ENCODE measurements at regions not wholly inside any gene's neighbourhood (a gene's known extent, or its start where the extent isn't known, plus 50 kb on each side); places are given as distances from the start of the nearest gene placed in this dataset.

DNA sequence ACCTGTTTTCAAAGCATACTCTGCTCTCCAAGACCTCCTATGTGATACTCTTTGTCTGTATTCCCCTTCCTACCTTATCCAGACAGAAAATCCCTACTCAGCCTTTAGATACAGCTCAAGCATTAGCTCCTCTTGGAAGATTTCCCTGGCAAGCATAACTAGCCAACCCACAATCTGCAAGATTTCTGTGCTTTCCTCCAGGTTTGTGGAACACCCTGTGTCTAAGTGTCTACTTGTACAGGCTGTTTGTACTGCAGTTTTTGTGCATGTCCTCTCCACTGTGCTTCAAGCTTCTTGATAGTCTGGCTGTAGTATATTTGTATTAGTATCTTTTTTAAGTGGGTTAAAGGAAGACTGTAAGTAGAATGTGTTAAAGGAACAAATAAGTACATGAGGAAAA lies 203.7 kb downstream of the RFC3 start:
- no peak overlapping the region for H3K27ac ChIP-seq (replicated peaks)
- H3K4me3 ChIP-seq (replicated peaks; ENCODE audit: insufficient read depth, low read length): no peak overlapping the region
- no peak for DNase-seq (ENCODE audit: low read depth in 1 of 2, low spot score in 1 of 2)
- TF ChIP-seq GABPA (IDR thresholded peaks at IDR 0.05; ENCODE audit: low read depth): no peak
- no peak for TF ChIP-seq REST (IDR thresholded peaks at IDR 0.05; ENCODE audit: insufficient replicate concordance, low read depth)
- no peak for TF ChIP-seq POLR2AphosphoS5 (IDR thresholded peaks at IDR 0.05; ENCODE audit: low read depth)
- TF ChIP-seq SPI1 (IDR thresholded peaks at IDR 0.05; ENCODE audit: borderline replicate concordance, low read depth): no peak
- TF ChIP-seq, protein P1, sequence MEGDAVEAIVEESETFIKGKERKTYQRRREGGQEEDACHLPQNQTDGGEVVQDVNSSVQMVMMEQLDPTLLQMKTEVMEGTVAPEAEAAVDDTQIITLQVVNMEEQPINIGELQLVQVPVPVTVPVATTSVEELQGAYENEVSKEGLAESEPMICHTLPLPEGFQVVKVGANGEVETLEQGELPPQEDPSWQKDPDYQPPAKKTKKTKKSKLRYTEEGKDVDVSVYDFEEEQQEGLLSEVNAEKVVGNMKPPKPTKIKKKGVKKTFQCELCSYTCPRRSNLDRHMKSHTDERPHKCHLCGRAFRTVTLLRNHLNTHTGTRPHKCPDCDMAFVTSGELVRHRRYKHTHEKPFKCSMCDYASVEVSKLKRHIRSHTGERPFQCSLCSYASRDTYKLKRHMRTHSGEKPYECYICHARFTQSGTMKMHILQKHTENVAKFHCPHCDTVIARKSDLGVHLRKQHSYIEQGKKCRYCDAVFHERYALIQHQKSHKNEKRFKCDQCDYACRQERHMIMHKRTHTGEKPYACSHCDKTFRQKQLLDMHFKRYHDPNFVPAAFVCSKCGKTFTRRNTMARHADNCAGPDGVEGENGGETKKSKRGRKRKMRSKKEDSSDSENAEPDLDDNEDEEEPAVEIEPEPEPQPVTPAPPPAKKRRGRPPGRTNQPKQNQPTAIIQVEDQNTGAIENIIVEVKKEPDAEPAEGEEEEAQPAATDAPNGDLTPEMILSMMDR (IDR thresholded peaks at IDR 0.05; ENCODE audit: insufficient read depth, low read length): no peak
- H3K27me3 ChIP-seq (ENCODE audit: insufficient read depth, poor library complexity, severe bottlenecking): no peaks in the 10 kb centered on the region

- no peak overlapping the region for H3K27ac ChIP-seq (replicated peaks)
- TF ChIP-seq POLR2AphosphoS5 (IDR thresholded peaks at IDR 0.05; ENCODE audit: low read depth) (no peak), GABPA (IDR thresholded peaks at IDR 0.05; ENCODE audit: low read depth) (no peak), REST (IDR thresholded peaks at IDR 0.05; ENCODE audit: insufficient replicate concordance, low read depth) (no peak), SPI1 (IDR thresholded peaks at IDR 0.05; ENCODE audit: borderline replicate concordance, low read depth) (no peak)
- TF ChIP-seq, protein P1 (IDR thresholded peaks at IDR 0.05; ENCODE audit: insufficient read depth, low read length): no peak
- no peaks in the 10 kb centered on the region for H3K27me3 ChIP-seq (ENCODE audit: insufficient read depth, poor library complexity, severe bottlenecking)
- DNase-seq (ENCODE audit: low read depth in 1 of 2, low spot score in 1 of 2): no peak
- H3K4me3 ChIP-seq (replicated peaks; ENCODE audit: insufficient read depth, low read length): no peak overlapping the region
Measured at GRCh38 chr13:34025746-34026145, 207.8 kb downstream of the RFC3 start.

DNA sequence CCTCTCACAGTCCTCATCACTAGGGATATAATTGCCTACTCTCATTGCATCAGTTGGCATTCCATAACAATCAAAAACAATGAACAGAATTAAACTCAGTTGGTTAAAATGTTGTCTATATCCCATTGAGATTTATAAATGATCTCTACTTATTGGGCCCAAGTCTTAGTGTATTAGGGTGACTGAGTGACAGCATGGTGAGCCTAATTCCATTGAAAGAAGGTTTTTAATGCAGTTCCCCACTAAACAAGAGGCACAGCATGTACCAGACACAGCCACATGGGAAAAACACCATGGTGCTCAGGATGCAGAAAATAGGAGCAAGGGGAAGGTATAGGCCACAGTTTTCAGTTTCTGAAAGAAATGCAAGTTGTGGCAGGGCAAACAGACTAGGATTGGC lies 208.4 kb downstream of the RFC3 start:
- Histone ChIP-seq H3K27me3 (ENCODE audit: insufficient read depth, poor library complexity, severe bottlenecking) (no peaks in the 10 kb centered on the region), H3K4me3 (replicated peaks; ENCODE audit: insufficient read depth, low read length) (no peak overlapping the region), H3K27ac (replicated peaks) (no peak overlapping the region)
- no peak for TF ChIP-seq REST (IDR thresholded peaks at IDR 0.05; ENCODE audit: insufficient replicate concordance, low read depth)
- no peak for TF ChIP-seq POLR2AphosphoS5 (IDR thresholded peaks at IDR 0.05; ENCODE audit: low read depth)
- no peak for TF ChIP-seq SPI1 (IDR thresholded peaks at IDR 0.05; ENCODE audit: borderline replicate concordance, low read depth)
- TF ChIP-seq, protein P1 (IDR thresholded peaks at IDR 0.05; ENCODE audit: insufficient read depth, low read length): no peak
- no peak for TF ChIP-seq GABPA (IDR thresholded peaks at IDR 0.05; ENCODE audit: low read depth)
- no peak for DNase-seq (ENCODE audit: low read depth in 1 of 2, low spot score in 1 of 2)

Measured in HL-60 (cell line).